Right lobe of liver (tissue), 4 donors: ENCODE measurements at regions not wholly inside any gene's neighbourhood (a gene's known extent, or its start where the extent isn't known, plus 50 kb on each side); places are given as distances from the start of the nearest gene placed in this dataset.

Experiments used
- CTCF ChIP-seq, 4 donors: fragments of 200-600 bp in 3 of 4; fragments of 450-650 bp in 1 of 4; IDR thresholded peaks; one replicate each; pipeline versions ENCODE4 v1.5.1 to v1.8.0; 2016 to 2022; ENCODE audit warnings: antibody characterized with exemption in 4 of 4, mild to moderate bottlenecking in 2 of 4
- POLR2A ChIP-seq: fragments of 450-650 bp; IDR thresholded peaks from one replicate; pipeline ENCODE4 v1.6.1; 2017; ENCODE audit warnings: antibody characterized with exemption, mild to moderate bottlenecking
- donor health status: DM: no; HTN: no; CAD: no.
- donor health status: DM: no; HTN: no; CAD: no.
- donor health status: DM: no; HTN: yes; CAD: no.

GRCh38 chr6:95879856-95880255, 135.9 kb upstream of the FUT9 start:
- no peak for TF ChIP-seq CTCF (IDR thresholded peaks at IDR 0.05)
- TF ChIP-seq POLR2A = no peak
